ENCODE measurements at regions not wholly inside any gene's neighbourhood (a gene's known extent, or its start where the extent isn't known, plus 50 kb on each side); places are given as distances from the start of the nearest gene placed in this dataset.

GRCh38 chrX:140318296-140318695 lies 186.6 kb downstream of the SOX3 start:
- no peak for TF ChIP-seq ZBTB26 (CRISPR knock-in tag; IDR thresholded peaks at IDR 0.05)
- no peak for TF ChIP-seq RFX5 (IDR thresholded peaks at IDR 0.05; ENCODE audit: low read depth, low read length)
- TF ChIP-seq ESRRA (IDR thresholded peaks at IDR 0.05; ENCODE audit: borderline replicate concordance, low read depth) = no peak
- TF ChIP-seq JUND (IDR thresholded peaks at IDR 0.05; ENCODE audit: borderline replicate concordance, low read depth, low read length) = no peak
- TF ChIP-seq JUND (tag; IDR thresholded peaks at IDR 0.05; ENCODE audit: borderline replicate concordance, low read depth, low read length) = no peak
- TF ChIP-seq ARHGAP35 (IDR thresholded peaks at IDR 0.05; ENCODE audit: partially characterized antibody) = no peak
